GM21360 (cell line): ENCODE measurements at regions not wholly inside any gene's neighbourhood (a gene's known extent, or its start where the extent isn't known, plus 50 kb on each side); places are given as distances from the start of the nearest gene placed in this dataset.

Experiments
- ATAC-seq: cut with Tn5 transposase; IDR thresholded peaks from one replicate; pipeline ENCODE4 v1.9.1; 2021; ENCODE audit warnings: mild to moderate bottlenecking, moderate library complexity; ENCODE audit not compliant: unreplicated experiment

DNA sequence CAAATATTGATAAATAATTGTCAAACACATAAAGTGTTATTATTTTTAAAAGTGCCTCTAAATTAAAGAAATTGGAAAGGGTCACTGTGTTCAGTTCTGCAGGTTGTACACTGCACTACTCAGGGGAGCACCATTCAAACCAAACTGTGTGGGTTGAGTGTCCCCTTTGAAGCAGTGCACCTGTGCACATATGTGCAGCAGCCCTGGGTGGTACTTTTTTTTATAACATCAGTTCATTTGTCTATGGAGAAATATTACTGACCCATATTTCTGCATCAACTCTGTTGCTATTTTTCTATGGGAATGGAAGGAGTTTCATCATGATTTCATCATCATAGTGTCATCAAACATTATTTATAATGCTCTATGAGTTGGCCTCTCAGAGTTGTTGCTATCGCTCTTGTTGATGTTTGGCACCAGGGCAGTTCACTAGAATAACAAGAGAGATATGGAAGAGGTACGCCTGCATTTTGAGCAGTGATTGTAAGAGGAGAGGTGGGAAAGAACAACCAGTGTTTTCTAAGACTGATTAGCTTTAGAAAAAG, 457.6 kb downstream of the TFAP2A start:
- no peak for ATAC-seq

DNA sequence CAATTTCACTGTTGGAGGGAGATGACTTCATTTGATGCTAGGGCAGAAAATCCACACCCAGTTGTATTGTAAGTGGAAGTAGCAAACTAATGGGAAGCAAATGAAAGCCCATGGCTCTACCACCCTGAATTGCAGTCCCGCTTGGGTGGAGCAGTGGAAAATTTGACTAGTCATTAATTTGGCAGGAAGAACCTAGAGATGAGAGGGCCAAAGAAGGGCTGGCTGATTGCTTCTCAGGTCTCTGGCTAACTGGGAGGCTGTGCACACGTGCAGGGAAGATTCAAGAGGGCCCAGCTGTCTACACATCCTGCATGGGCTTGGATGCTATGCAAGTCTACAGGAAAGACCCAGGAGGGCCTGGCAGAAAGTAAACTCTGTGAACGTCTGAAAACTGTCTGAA, 466.2 kb downstream of the TFAP2A start:
- no peak for ATAC-seq

DNA sequence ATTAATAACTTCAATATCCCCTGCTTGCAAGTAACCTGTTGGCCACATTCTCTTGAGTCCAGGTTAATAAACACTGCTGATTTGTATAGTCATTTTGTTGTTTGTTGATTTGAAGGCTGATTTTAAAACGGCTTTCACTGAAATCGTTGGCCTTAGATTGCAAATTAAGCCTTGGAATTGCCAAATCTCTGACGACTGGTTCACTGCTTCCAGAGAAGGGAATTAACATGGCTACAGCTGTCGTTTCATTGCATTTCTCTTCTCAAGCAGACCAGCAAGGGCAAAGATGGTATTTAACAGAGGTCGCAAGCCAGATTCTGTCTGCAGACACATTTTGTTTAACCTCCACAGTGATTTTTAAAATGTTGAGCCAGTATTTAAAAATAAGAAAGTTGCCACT, 470.9 kb downstream of the TFAP2A start:
- no peak for ATAC-seq

- ATAC-seq: no peak
Measured at GRCh38 chr6:9943026-9943425, 471.8 kb downstream of the TFAP2A start.

- ATAC-seq: no peak
Measured at GRCh38 chr6:9942131-9942530, 472.7 kb downstream of the TFAP2A start.

DNA sequence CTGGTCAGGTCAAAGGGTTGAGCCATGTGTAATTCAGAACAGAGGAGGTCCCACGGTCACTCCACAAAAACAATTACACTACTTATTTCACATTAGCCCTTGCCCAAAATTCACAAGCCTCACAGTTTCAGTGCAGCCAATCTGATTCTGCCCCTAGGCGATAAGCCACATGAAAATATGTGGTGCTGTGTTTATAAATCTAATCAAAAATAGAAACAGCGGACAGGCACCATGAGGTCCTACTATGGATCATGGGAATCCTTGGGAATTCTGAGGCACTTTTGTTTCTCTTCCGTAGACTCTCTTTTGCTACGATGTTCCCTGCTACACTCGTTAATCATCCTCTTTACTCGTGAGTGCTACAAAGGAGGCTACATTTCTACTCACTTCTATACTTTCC, 476.1 kb downstream of the TFAP2A start:
- ATAC-seq: no peak

GRCh38 chr6:9937031-9937763, 477.7 kb downstream of the TFAP2A start:
- no peak for ATAC-seq

DNA sequence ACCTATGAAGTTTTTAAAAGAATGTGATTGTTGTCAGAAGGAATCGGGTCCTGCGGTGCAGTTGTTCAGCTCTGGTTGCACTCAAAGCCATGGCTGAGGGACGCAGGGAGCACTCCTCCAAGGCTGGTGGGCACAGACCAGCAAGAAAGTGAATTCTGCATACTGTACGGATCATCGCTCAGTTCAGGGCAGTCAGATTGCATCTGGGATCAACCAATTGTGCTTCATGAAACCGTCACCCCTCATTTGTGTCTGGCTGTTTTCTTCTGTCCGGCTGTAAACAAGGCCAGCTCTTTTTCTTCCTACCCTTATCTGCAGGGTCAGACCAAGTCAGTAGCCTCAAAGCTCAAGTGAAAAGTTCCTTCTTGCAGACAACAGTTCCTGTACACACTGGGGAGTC, 478.3 kb downstream of the TFAP2A start:
- ATAC-seq: no peak

DNA sequence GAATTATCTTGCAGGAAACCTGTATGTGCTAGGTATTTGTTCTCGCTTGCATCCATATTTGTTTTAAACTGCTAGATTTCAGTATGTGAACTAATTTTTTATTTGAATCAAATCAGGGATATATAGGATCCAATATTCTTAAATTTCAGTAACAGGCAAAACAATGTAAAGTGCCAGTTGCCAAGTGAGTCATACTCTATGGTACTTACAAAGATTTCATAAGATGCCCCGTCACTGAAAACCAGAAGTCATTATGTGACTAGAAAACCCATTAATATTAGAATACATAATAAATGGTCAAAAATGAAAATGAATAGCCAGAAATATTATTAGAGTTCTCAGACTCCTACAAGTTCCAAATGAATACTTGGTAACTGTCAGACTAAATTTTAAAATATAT, 481.2 kb downstream of the TFAP2A start:
- no peak for ATAC-seq

DNA sequence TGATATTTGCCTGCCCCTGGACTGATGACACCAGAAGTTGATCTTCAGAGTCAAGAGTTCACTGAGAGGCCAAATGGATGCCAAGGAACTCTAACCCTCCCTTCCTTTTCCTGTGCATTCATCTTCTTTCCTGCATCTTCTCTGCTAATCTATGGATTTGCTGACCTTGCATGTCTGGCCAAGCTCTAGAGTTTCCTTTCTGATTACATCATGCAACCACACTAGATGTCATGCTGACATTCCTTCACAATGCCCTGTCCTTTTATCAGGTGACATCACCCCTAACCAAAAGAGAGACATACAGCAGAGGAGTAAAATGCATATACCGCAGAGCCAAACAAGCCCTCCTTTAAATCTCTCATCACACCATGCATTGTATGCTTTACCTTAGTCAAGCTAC, 487.6 kb downstream of the TFAP2A start:
- ATAC-seq: no peak

DNA sequence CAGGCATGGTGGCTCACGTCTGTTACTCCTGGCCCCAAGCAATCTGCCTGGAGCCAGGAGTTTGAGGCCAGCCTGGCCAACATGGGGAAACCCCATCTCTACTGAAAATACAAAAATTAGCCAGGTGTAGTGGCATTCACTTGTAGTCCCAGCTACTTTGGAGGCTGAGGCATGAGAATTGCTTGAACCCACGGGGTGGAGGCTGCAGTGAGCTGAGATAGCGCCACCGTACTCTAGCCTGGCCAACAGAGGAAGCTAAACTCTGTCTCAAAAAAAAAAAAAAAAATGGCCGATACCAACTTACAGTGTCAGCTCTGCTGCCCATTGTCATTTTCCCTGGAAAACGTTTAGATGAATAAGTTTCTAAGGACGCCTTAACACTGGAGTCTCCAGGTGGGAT, 489.9 kb downstream of the TFAP2A start:
- ATAC-seq: no peak

- no peak for ATAC-seq
Measured at GRCh38 chr6:9921366-9921765, 493.5 kb downstream of the TFAP2A start.

DNA sequence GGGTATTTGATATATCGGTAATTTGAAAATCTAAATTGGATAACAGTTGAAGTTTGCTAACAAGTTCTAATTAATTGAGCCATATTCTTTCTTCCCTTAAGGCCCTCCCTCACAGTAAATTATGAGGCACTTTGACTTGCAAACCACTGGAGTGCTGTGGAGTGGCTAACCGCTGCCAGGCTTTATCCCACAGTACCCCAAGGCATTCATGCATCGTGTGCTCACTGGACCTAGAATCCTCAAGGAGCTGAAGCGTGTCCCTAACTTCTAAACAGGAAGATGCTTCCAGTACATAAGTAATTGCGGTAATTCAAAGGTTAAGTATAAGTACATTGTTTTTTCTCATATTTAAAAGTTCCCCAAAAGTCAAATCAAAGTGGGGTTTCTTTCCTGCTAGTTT, 499.9 kb downstream of the TFAP2A start:
- ATAC-seq: no peak

- no peak for ATAC-seq
Measured at GRCh38 chr6:9901376-9901775, 513.5 kb downstream of the TFAP2A start.

GRCh38 chr6:9896806-9897205, 518.1 kb downstream of the TFAP2A start:
- no peak for ATAC-seq

- no peak for ATAC-seq
Measured at GRCh38 chr6:9890893-9891292, 524.0 kb downstream of the TFAP2A start.

- ATAC-seq: no peak
Measured at GRCh38 chr6:9890469-9890868, 524.4 kb downstream of the TFAP2A start.

DNA sequence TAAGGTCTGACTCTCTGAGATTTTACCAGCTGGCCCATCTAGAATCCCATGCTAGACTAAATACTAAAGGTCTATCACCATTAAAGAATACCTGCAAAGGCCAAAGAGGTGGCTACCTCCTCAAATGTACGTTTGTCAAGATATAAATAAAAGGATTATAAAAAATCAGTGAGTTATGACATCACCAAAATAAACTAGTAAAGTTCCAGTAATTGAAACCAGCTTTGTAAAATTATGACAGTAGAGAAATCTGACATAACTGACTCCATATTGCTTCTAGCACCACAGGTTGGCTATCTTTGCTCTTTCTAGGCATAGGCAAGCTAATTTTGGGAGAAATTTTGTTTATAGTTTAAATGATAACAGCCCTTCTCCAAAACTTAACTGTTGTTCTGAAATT, 536.3 kb downstream of the TFAP2A start:
- ATAC-seq: no peak

- ATAC-seq: no peak
Measured at GRCh38 chr6:9875605-9876353, 539.1 kb downstream of the TFAP2A start.

- ATAC-seq: no peak
Measured at GRCh38 chr6:9862603-9863167, 552.2 kb downstream of the TFAP2A start.

- ATAC-seq: no peak
Measured at GRCh38 chr6:9851541-9852380, 563.1 kb downstream of the TFAP2A start.
